GM12892 (cell line): ENCODE measurements at regions not wholly inside any gene's neighbourhood (a gene's known extent, or its start where the extent isn't known, plus 50 kb on each side); places are given as distances from the start of the nearest gene placed in this dataset.
A peak's percentile ranks its signal among the peaks of the same experiment; 100 is the strongest.
"Not testable (repeated sequence)": the region's sequence is repeated elsewhere in the genome, so short reads cannot be mapped to it uniquely, and the experiment has no call there.

ENCODE experiments used
- DNase-seq: peaks from one replicate; pipeline ENCODE4 v3.0.0; 2011; ENCODE audit not compliant: insufficient read length
- FAIRE-seq: peaks from 2 replicates; lab custom pipeline; 2011; peaks lifted over from hg19 to GRCh38; lab: Jason Lieb, UNC
- POLR2A ChIP-seq: IDR thresholded peaks from 2 replicates; pipeline ENCODE4 v1.6.1; 2011; ENCODE audit warnings: low read depth, low read length, control low read depth
- POLR2AphosphoS5 ChIP-seq: IDR thresholded peaks from 2 replicates; pipeline ENCODE4 v1.6.1; 2011; ENCODE audit warnings: low read depth, low read length, control low read depth
- TAF1 ChIP-seq: IDR thresholded peaks from 2 replicates; pipeline ENCODE4 v1.6.1; 2011; ENCODE audit warnings: low read depth, mild to moderate bottlenecking, control low read depth, low read length, borderline replicate concordance

- DNase-seq, result no peak
- FAIRE-seq, result no peak
- TF ChIP-seq POLR2A, result no peak
- no peak for TF ChIP-seq TAF1
Observed at GRCh38 chr18:57951999-57952774, 91.8 kb upstream of the NEDD4L start.

GRCh38 chr18:57951117-57951796 is 92.8 kb upstream of the NEDD4L start:
- peak; percentile 56 for FAIRE-seq
- TF ChIP-seq TAF1 (no peak), POLR2A (no peak)

GRCh38 chr18:57950542-57950941 is 93.5 kb upstream of the NEDD4L start:
- TF ChIP-seq TAF1 (no peak), POLR2AphosphoS5 (no peak), POLR2A (no peak)
- DNase-seq (no peak), FAIRE-seq (no peak)

More at GRCh38 chr18:57951117-57951796, 92.8 kb upstream of the NEDD4L start:
- DNase-seq, result no peak

GRCh38 chr18:57949335-57949734 is 94.7 kb upstream of the NEDD4L start:
- DNase-seq, FAIRE-seq: not testable (repeated sequence)

- no peak for TF ChIP-seq POLR2A
- no peak for TF ChIP-seq TAF1
- no peak for TF ChIP-seq POLR2AphosphoS5
- DNase-seq (no peak), FAIRE-seq (no peak)
Observed at GRCh38 chr18:57947117-57947516, 96.9 kb upstream of the NEDD4L start.

- DNase-seq, result no peak
- TF ChIP-seq POLR2AphosphoS5 (no peak), TAF1 (no peak), POLR2A (no peak)
- no peak for FAIRE-seq
Observed at GRCh38 chr18:57943723-57944122, 100.3 kb upstream of the NEDD4L start.

GRCh38 chr18:57942493-57942892 is 101.5 kb upstream of the NEDD4L start:
- FAIRE-seq (no peak), DNase-seq (no peak)
- no peak for TF ChIP-seq POLR2AphosphoS5
- TF ChIP-seq POLR2A, result no peak
- TF ChIP-seq TAF1, result no peak

GRCh38 chr18:57941841-57942489 is 102.1 kb upstream of the NEDD4L start:
- FAIRE-seq (no peak), DNase-seq (no peak)
- TF ChIP-seq POLR2A (no peak), POLR2AphosphoS5 (no peak), TAF1 (no peak)

- FAIRE-seq, result no peak
- TF ChIP-seq TAF1 (no peak), POLR2AphosphoS5 (no peak), POLR2A (no peak)
- no peak for DNase-seq
Observed at GRCh38 chr18:57940166-57940660, 103.8 kb upstream of the NEDD4L start.

GRCh38 chr18:57934375-57934774 is 109.7 kb upstream of the NEDD4L start:
- not testable (repeated sequence) for FAIRE-seq, DNase-seq

- FAIRE-seq, result no peak
- TF ChIP-seq POLR2A (no peak), POLR2AphosphoS5 (no peak), TAF1 (no peak)
- no peak for DNase-seq
Observed at GRCh38 chr18:57931038-57931437, 113.0 kb upstream of the NEDD4L start.

- no peak for FAIRE-seq
- no peak for DNase-seq
Observed at GRCh38 chr18:57930476-57930875, 113.5 kb upstream of the NEDD4L start.

GRCh38 chr18:57929922-57930321 is 114.1 kb upstream of the NEDD4L start:
- DNase-seq (no peak), FAIRE-seq (no peak)
- no peak for TF ChIP-seq POLR2A
- TF ChIP-seq TAF1, result no peak
- no peak for TF ChIP-seq POLR2AphosphoS5

More at GRCh38 chr18:57930476-57930875, 113.5 kb upstream of the NEDD4L start:
- TF ChIP-seq TAF1 (no peak), POLR2AphosphoS5 (no peak), POLR2A (no peak)
